Fibroblast of lung (primary cell): ENCODE measurements at regions not wholly inside any gene's neighbourhood (a gene's known extent, or its start where the extent isn't known, plus 50 kb on each side); places are given as distances from the start of the nearest gene placed in this dataset.
"Not testable (repeated sequence)": the region's sequence is repeated elsewhere in the genome, so short reads cannot be mapped to it uniquely, and the experiment has no call there.

Experiments
- CTCF ChIP-seq, 2 donors: IDR thresholded peaks in 1 of 2; conservative IDR thresholded peaks in 1 of 2; 1 replicate in 1 of 2; 2 replicates in 1 of 2; pipeline ENCODE4 v1.5.1; 2011 to 2012; ENCODE audit warnings: low read length in 2 of 2, control low read depth in 1 of 2, inconsistent platforms in 1 of 2, low read depth in 1 of 2, mild to moderate bottlenecking in 1 of 2
- EZH2 ChIP-seq: IDR thresholded peaks from 2 replicates; pipeline ENCODE4 v1.5.1; 2012; ENCODE audit warnings: low read length, control low read depth, mild to moderate bottlenecking; ENCODE audit errors: missing control alignments

- TF ChIP-seq CTCF (conservative IDR thresholded peaks at IDR 0.05 in 1 of 2, IDR thresholded peaks at IDR 0.05 in 1 of 2; ENCODE audit: low read depth in 1 of 2, low read length in 2 of 2); EZH2: not testable (repeated sequence)
Measured at GRCh38 chr7:150047772-150048171, 174.0 kb downstream of the ATP6V0E2 start.
